ENCODE measurements at regions not wholly inside any gene's neighbourhood (a gene's known extent, or its start where the extent isn't known, plus 50 kb on each side); places are given as distances from the start of the nearest gene placed in this dataset.

DNA sequence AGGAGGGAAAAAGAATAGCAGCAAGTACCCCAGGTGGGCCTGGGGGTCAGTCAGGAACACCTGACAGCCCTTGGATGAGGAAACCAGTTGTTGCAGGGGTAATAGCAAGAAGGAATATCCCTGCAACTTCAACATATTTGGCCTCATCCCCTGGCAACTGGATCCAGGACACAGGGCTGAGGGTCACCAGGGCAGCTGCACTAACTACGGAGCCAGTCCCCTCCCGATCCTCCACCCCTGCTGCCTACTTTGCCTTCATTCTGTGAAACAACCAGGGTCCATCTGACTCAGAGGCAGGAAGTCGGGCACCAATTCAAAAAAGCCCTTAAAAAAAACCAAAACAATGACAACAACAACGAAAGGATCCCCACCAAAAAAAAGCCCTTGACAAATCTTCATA, 52.9 kb downstream of the FRMPD3 start:
- no peaks in the 10 kb centered on the region for H3K36me3 ChIP-seq (ENCODE audit: low read depth, missing control alignments)
- no peak for DNase-seq
- intact Hi-C loops (cut with DNase I; ENCODE audit: low total_unique reads): no loop called here
- no peaks in the 10 kb centered on the region for H3K9me3 ChIP-seq
- H3K4me3 ChIP-seq: no peak overlapping the region
- no peaks in the 10 kb centered on the region for H3K4me1 ChIP-seq
- WGBS, 2 donors: 68 to 80% methylated on average over 4 of the region's 4 CpGs
- no peaks in the 10 kb centered on the region for H3K27me3 ChIP-seq
- no peak overlapping the region for H3K27ac ChIP-seq
- TF ChIP-seq, protein P1, sequence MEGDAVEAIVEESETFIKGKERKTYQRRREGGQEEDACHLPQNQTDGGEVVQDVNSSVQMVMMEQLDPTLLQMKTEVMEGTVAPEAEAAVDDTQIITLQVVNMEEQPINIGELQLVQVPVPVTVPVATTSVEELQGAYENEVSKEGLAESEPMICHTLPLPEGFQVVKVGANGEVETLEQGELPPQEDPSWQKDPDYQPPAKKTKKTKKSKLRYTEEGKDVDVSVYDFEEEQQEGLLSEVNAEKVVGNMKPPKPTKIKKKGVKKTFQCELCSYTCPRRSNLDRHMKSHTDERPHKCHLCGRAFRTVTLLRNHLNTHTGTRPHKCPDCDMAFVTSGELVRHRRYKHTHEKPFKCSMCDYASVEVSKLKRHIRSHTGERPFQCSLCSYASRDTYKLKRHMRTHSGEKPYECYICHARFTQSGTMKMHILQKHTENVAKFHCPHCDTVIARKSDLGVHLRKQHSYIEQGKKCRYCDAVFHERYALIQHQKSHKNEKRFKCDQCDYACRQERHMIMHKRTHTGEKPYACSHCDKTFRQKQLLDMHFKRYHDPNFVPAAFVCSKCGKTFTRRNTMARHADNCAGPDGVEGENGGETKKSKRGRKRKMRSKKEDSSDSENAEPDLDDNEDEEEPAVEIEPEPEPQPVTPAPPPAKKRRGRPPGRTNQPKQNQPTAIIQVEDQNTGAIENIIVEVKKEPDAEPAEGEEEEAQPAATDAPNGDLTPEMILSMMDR (IDR thresholded peaks at IDR 0.05): no peak
- no peak for TF ChIP-seq POLR2A (IDR thresholded peaks at IDR 0.05)

GRCh38 chrX:107504006-107504405, 54.6 kb downstream of the FRMPD3 start:
- intact Hi-C loops (cut with DNase I; ENCODE audit: low total_unique reads): no loop called here
- no peak for DNase-seq
- 40 to 52% methylated on average over 1 to 3 of the region's 4 CpGs for whole genome bisulfite sequencing, 2 donors
- no peaks in the 10 kb centered on the region for H3K9me3 ChIP-seq
- H3K27me3 ChIP-seq: no peaks in the 10 kb centered on the region
- no peaks in the 10 kb centered on the region for H3K4me1 ChIP-seq
- TF ChIP-seq POLR2A (IDR thresholded peaks at IDR 0.05): no peak
- TF ChIP-seq, protein P1 (IDR thresholded peaks at IDR 0.05): no peak
- H3K36me3 ChIP-seq (ENCODE audit: low read depth, missing control alignments): no peaks in the 10 kb centered on the region
- no peak overlapping the region for H3K27ac ChIP-seq
- no peak overlapping the region for H3K4me3 ChIP-seq

GRCh38 chrX:107505223-107505622, 55.8 kb downstream of the FRMPD3 start:
- intact Hi-C loops (cut with DNase I; ENCODE audit: low total_unique reads): no loop called here
- Histone ChIP-seq H3K4me1 (no peaks in the 10 kb centered on the region), H3K27ac (no peak overlapping the region), H3K9me3 (no peaks in the 10 kb centered on the region), H3K36me3 (ENCODE audit: low read depth, missing control alignments) (no peaks in the 10 kb centered on the region), H3K27me3 (no peaks in the 10 kb centered on the region), H3K4me3 (no peak overlapping the region)
- TF ChIP-seq POLR2A (IDR thresholded peaks at IDR 0.05): no peak
- TF ChIP-seq, protein P1 (IDR thresholded peaks at IDR 0.05): no peak
- DNase-seq: no peak
- 96 to 97% methylated on average over 2 of the region's 2 CpGs for WGBS, 2 donors

GRCh38 chrX:107506596-107507031, 57.2 kb downstream of the FRMPD3 start:
- Histone ChIP-seq H3K4me3 (no peak overlapping the region), H3K36me3 (ENCODE audit: low read depth, missing control alignments) (no peaks in the 10 kb centered on the region), H3K4me1 (no peaks in the 10 kb centered on the region), H3K9me3 (no peaks in the 10 kb centered on the region), H3K27me3 (no peaks in the 10 kb centered on the region), H3K27ac (no peak overlapping the region)
- no peak for DNase-seq
- WGBS, 2 donors: 0 to 4% methylated on average over 9 to 13 of the region's 29 CpGs
- intact Hi-C loops (cut with DNase I; ENCODE audit: low total_unique reads): no loop called here
- TF ChIP-seq POLR2A (IDR thresholded peaks at IDR 0.05): no peak
- TF ChIP-seq, protein P1 (IDR thresholded peaks at IDR 0.05): no peak

GRCh38 chrX:107507093-107507743, 57.8 kb downstream of the FRMPD3 start:
- Histone ChIP-seq H3K27ac (no peak overlapping the region), H3K4me3 (no peak overlapping the region), H3K9me3 (no peaks in the 10 kb centered on the region), H3K27me3 (no peaks in the 10 kb centered on the region), H3K4me1 (no peaks in the 10 kb centered on the region), H3K36me3 (ENCODE audit: low read depth, missing control alignments) (no peaks in the 10 kb centered on the region)
- whole genome bisulfite sequencing, 2 donors: 0 to 4% methylated on average over 2 to 18 of the region's 45 CpGs
- DNase-seq: no peak
- intact Hi-C loops (cut with DNase I; ENCODE audit: low total_unique reads): no loop called here
- TF ChIP-seq, protein P1 (IDR thresholded peaks at IDR 0.05): no peak
- no peak for TF ChIP-seq POLR2A (IDR thresholded peaks at IDR 0.05)
